ENCODE measurements at regions not wholly inside any gene's neighbourhood (a gene's known extent, or its start where the extent isn't known, plus 50 kb on each side); places are given as distances from the start of the nearest gene placed in this dataset.

GRCh38 chr6:44599672-44600071, 212.2 kb downstream of the CDC5L start:
- no peak for DNase-seq (ENCODE audit: low spot score)
- Mint-ChIP-seq H3K27ac (no peak overlapping the region), H3K4me1 (no peaks in the 10 kb centered on the region; the same call in 1 of the 2 replicates), H3K27me3 (ENCODE audit: low read depth) (peaks cover 2% of the 10 kb centered on the region; the same call in 1 of the 2 replicates), H3K4me3 (no peak overlapping the region), H3K9me3 (peaks cover 4% of the 10 kb centered on the region), H3K36me3 (no peaks in the 10 kb centered on the region)
- POLR2A ChIA-PET, result no interaction called here
- CTCF ChIA-PET, result interaction anchor here (0.6 to 0.9 kb wide), 2 partner anchors 31 to 124 kb away, joined by 3 read pairs; no protein-coding TSS in a partner anchor
- TF ChIP-seq SMAD3 (CRISPR knock-in tag; IDR thresholded peaks at IDR 0.05; ENCODE audit: borderline replicate concordance), result no peak
- no peak for TF ChIP-seq ZMAT4 (CRISPR knock-in tag; IDR thresholded peaks at IDR 0.05)
- no peak for TF ChIP-seq ZNF416 (CRISPR knock-in tag; IDR thresholded peaks at IDR 0.05)
- TF ChIP-seq, protein P1, sequence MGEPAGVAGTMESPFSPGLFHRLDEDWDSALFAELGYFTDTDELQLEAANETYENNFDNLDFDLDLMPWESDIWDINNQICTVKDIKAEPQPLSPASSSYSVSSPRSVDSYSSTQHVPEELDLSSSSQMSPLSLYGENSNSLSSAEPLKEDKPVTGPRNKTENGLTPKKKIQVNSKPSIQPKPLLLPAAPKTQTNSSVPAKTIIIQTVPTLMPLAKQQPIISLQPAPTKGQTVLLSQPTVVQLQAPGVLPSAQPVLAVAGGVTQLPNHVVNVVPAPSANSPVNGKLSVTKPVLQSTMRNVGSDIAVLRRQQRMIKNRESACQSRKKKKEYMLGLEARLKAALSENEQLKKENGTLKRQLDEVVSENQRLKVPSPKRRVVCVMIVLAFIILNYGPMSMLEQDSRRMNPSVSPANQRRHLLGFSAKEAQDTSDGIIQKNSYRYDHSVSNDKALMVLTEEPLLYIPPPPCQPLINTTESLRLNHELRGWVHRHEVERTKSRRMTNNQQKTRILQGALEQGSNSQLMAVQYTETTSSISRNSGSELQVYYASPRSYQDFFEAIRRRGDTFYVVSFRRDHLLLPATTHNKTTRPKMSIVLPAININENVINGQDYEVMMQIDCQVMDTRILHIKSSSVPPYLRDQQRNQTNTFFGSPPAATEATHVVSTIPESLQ (CRISPR knock-in tag; IDR thresholded peaks at IDR 0.05), result no peak
- TF ChIP-seq ZNF138 (CRISPR knock-in tag; conservative IDR thresholded peaks at IDR 0.05), result no peak
- no peak for TF ChIP-seq ZNF512 (CRISPR knock-in tag; IDR thresholded peaks at IDR 0.05; ENCODE audit: borderline replicate concordance)
- ATAC-seq, result no peak

DNA sequence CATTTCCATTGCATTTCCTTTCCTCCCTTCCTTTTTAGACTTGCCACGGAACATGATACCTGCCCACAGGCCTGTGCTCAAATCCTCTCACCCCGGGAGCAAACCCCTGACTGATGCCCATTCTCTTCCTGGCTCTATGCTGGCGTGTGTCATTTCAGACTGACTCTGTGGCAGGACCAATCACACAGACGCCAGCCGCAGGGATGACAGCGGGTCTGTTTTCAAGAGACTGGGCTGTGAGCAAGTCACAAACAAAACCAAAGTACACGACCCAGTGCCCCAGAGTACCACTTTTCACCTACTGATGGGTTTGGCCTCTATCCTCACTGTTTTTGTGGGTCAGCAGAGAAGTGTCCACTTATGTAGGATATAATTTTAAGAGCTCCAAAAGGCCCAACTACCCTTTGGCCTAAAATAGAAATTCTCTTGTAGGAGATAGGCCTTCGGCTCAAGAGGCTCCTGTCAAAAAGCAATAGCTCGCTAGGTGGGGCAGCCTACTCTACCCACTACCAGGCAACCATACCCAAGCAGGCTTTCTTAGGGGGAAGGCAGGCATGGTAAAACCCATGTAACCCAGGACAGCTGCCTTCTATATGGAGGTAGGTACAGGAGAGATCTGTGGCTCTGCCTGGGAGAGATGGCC, 215.7 kb downstream of the CDC5L start:
- ATAC-seq (no peak), DNase-seq (ENCODE audit: low spot score) (no peak)
- ChIA-PET CTCF (interaction anchor here (0.7 to 1.1 kb wide), 3 partner anchors 27 to 128 kb away, joined by 3 read pairs; no protein-coding TSS in a partner anchor), POLR2A (no interaction called here)
- Mint-ChIP-seq H3K4me1 (no peaks in the 10 kb centered on the region; the same call in 1 of the 2 replicates), H3K27me3 (ENCODE audit: low read depth) (no peaks in the 10 kb centered on the region; the same call in 1 of the 2 replicates), H3K27ac (no peak overlapping the region), H3K36me3 (no peaks in the 10 kb centered on the region), H3K9me3 (no peaks in the 10 kb centered on the region), H3K4me3 (no peak overlapping the region)
- TF ChIP-seq ZNF423 (CRISPR knock-in tag; IDR thresholded peaks at IDR 0.05), result no peak
- no peak for TF ChIP-seq TCF7 (CRISPR knock-in tag; IDR thresholded peaks at IDR 0.05; ENCODE audit: low read depth)
- TF ChIP-seq OVOL2 (CRISPR knock-in tag; IDR thresholded peaks at IDR 0.05; ENCODE audit: borderline replicate concordance), result no peak
- no peak for TF ChIP-seq CREB1 (CRISPR knock-in tag; IDR thresholded peaks at IDR 0.05)
- TF ChIP-seq NR3C1 (CRISPR knock-in tag; conservative IDR thresholded peaks at IDR 0.05; ENCODE audit: low read depth), result no peak
- no peak for TF ChIP-seq ARID4B (CRISPR knock-in tag; IDR thresholded peaks at IDR 0.05; ENCODE audit: borderline replicate concordance)
- TF ChIP-seq CBFB (CRISPR knock-in tag; IDR thresholded peaks at IDR 0.05; ENCODE audit: low read depth), result no peak
- TF ChIP-seq E2F5 (CRISPR knock-in tag; IDR thresholded peaks at IDR 0.05), result no peak
- TF ChIP-seq USF2 (CRISPR knock-in tag; IDR thresholded peaks at IDR 0.05), result no peak
- no peak for TF ChIP-seq ZNF281 (CRISPR knock-in tag; IDR thresholded peaks at IDR 0.05)
- TF ChIP-seq MXD4 (CRISPR knock-in tag; IDR thresholded peaks at IDR 0.05; ENCODE audit: borderline replicate concordance), result no peak
- no peak for TF ChIP-seq FOXP1 (CRISPR knock-in tag; IDR thresholded peaks at IDR 0.05; ENCODE audit: borderline replicate concordance)
- no peak for TF ChIP-seq TP53 (CRISPR knock-in tag; IDR thresholded peaks at IDR 0.05)
